Ovary (tissue), 7 donors: ENCODE measurements at regions not wholly inside any gene's neighbourhood (a gene's known extent, or its start where the extent isn't known, plus 50 kb on each side); places are given as distances from the start of the nearest gene placed in this dataset.

ENCODE experiments used
- DNase-seq, 5 donors: peaks; one replicate each; pipeline ENCODE4 v3.0.0-alpha.2; 2019 to 2020
- H3K27ac ChIP-seq, 2 donors: fragments of 200-600 bp; one replicate each; pipeline versions ENCODE4 v1.5.1 to v1.8.0; 2019 to 2022
- H3K27me3 ChIP-seq: fragments of 200-600 bp; one replicate; pipeline ENCODE4 v1.8.0; 2022
- H3K36me3 ChIP-seq: fragments of 200-600 bp; sonication (generic); one replicate; pipeline ENCODE4 v1.5.1; 2019
- H3K4me1 ChIP-seq: one replicate; pipeline ENCODE4 v1.8.1; 2013; ENCODE audit warnings: mild to moderate bottlenecking, moderate library complexity; ENCODE audit not compliant: insufficient read depth
- H3K4me3 ChIP-seq: fragments of 200-600 bp; sonication (generic); one replicate; pipeline ENCODE4 v1.5.1; 2017
- H3K9me3 ChIP-seq, 2 donors: fragments of 200-600 bp in 1 of 2; sonication (generic) in 1 of 2; one replicate each; pipeline versions ENCODE4 v1.5.1 to v1.8.1; 2013 to 2019; ENCODE audit warnings: mild to moderate bottlenecking in 1 of 2, moderate library complexity in 1 of 2
- EP300 ChIP-seq: sonication (generic); formaldehyde crosslinking; IDR thresholded peaks from one replicate; pipeline ENCODE4 v1.6.1; 2017; ENCODE audit warnings: antibody characterized with exemption
- POLR2A ChIP-seq: fragments of 450-650 bp; IDR thresholded peaks from one replicate; pipeline ENCODE4 v1.6.1; 2017; ENCODE audit warnings: antibody characterized with exemption, mild to moderate bottlenecking, moderate library complexity
- whole genome bisulfite sequencing, 3 donors: extraction: QIAGEN DNeasy Blood & Tissue Kit in 1 of 3; methylation state at CpG; one replicate each; pipeline versions ENCODE4 v1.1.5 to v1.1.7; 2013 to 2017; 5-methylcytosine and 5-hydroxymethylcytosine counted together
- intact Hi-C, 4 donors: fragments of 100-400 bp; cut with DNase I; formaldehyde crosslinking; loops; one replicate each; pipeline versions ENCODE4 v1.11.0 to v1.15.1; 2022 to 2023
- TF ChIP-seq, protein P1 (sequence below), 3 donors: fragments of 450-650 bp in 2 of 3; fragments of 200-600 bp in 1 of 3; IDR thresholded peaks; one replicate each; pipeline versions ENCODE4 v1.5.1 to v1.8.0; 2016 to 2022; ENCODE audit warnings: antibody characterized with exemption in 3 of 3, mild to moderate bottlenecking in 1 of 3
- donor health status: DM: no; HTN: no; CAD: no; lungs with moderate emphysema.
- donor health status: DM: no; HTN: no; CAD: no.
- donor health status: Bipolar disorder and iron deficiency.
- donor health status: DM: no; HTN: no; CAD: no.
- donor health status: DM: yes; HTN: yes; CAD: no.

DNA sequence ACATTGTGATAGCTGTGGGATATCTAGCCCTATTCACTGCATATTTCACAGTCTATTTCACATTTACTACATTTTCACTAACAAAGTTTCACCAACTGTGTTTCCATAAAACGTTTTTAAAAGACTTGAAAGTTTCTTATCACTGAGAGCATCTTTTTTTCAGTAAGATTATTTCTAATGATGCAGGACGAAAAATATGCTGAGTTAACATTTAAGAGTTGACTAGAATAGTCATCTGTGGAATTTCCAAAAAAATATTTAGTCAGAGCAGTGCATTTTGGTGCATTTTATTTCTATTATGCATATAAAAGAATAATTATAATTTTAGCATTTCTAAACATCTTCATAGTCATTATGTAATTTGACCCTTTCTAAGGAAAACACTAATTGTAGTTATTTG is 143.8 kb upstream of the CLEC14A start:
- Histone ChIP-seq H3K4me1 (no peaks in the 10 kb centered on the region), H3K36me3 (no peaks in the 10 kb centered on the region), H3K4me3 (no peak overlapping the region), H3K27ac (no peak overlapping the region), H3K27me3 (no peaks in the 10 kb centered on the region), H3K9me3 (no peaks in the 10 kb centered on the region)
- no peak for DNase-seq
- intact Hi-C loops: no loop called here
- TF ChIP-seq, protein P1, sequence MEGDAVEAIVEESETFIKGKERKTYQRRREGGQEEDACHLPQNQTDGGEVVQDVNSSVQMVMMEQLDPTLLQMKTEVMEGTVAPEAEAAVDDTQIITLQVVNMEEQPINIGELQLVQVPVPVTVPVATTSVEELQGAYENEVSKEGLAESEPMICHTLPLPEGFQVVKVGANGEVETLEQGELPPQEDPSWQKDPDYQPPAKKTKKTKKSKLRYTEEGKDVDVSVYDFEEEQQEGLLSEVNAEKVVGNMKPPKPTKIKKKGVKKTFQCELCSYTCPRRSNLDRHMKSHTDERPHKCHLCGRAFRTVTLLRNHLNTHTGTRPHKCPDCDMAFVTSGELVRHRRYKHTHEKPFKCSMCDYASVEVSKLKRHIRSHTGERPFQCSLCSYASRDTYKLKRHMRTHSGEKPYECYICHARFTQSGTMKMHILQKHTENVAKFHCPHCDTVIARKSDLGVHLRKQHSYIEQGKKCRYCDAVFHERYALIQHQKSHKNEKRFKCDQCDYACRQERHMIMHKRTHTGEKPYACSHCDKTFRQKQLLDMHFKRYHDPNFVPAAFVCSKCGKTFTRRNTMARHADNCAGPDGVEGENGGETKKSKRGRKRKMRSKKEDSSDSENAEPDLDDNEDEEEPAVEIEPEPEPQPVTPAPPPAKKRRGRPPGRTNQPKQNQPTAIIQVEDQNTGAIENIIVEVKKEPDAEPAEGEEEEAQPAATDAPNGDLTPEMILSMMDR (IDR thresholded peaks at IDR 0.05): no peak
- TF ChIP-seq POLR2A (no peak), EP300 (no peak)
- WGBS, 3 donors: 45 to 47% (median 46%) methylated on average over 2 of the region's 2 CpGs

DNA sequence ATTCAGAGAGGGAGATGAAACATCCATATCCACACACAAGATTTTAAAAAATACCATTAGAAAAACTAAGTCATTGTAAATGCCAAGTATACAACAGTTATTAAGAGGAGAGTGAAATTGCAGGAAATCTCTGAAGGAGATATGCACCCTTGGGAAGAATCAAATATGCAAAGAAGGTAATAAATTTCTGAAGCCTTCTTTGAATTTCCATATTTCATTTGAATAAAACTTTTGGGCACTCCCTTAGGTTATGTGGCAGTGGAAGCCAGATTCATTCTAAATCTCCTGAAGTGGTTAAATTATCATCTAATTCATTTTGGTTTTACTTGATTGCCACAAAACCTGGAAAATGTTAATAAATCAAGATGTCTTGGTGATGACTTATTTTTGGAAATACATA is 138.9 kb upstream of the CLEC14A start:
- H3K9me3 ChIP-seq: no peaks in the 10 kb centered on the region
- no peaks in the 10 kb centered on the region for H3K27me3 ChIP-seq
- TF ChIP-seq EP300 (no peak), POLR2A (no peak)
- TF ChIP-seq, protein P1 (IDR thresholded peaks at IDR 0.05): no peak
- H3K27ac ChIP-seq: no peak overlapping the region
- no peak for DNase-seq
- H3K4me3 ChIP-seq: no peak overlapping the region
- no peaks in the 10 kb centered on the region for H3K36me3 ChIP-seq
- intact Hi-C loops: no loop called here
- H3K4me1 ChIP-seq: no peaks in the 10 kb centered on the region

DNA sequence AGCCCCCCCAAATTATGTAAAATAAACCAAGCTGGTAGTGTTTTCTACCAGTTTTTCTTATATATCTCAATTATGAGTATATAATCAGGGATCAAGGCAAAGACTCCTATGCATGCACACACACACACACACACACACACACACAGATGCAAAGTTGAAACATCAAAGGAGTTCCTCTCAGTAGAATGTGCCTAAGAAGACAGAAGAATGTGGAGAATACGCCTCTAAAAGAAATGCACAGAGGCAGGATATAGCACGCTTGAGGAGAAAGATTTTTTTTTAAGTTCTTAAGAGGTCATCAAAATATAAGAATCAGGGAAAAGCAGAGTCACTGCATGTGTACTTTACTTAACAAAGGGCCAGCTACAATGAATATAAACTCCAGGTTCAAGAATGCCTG is 138.2 kb upstream of the CLEC14A start:
- Histone ChIP-seq H3K4me3 (no peak overlapping the region), H3K27me3 (no peaks in the 10 kb centered on the region), H3K9me3 (no peaks in the 10 kb centered on the region), H3K36me3 (no peaks in the 10 kb centered on the region), H3K27ac (no peak overlapping the region), H3K4me1 (no peaks in the 10 kb centered on the region)
- no peak for DNase-seq
- intact Hi-C loops: no loop called here
- no peak for TF ChIP-seq POLR2A
- TF ChIP-seq, protein P1 (IDR thresholded peaks at IDR 0.05): no peak
- TF ChIP-seq EP300: no peak
- WGBS, 3 donors: 83 to 92% (median 90%) methylated on average over 2 of the region's 2 CpGs

DNA sequence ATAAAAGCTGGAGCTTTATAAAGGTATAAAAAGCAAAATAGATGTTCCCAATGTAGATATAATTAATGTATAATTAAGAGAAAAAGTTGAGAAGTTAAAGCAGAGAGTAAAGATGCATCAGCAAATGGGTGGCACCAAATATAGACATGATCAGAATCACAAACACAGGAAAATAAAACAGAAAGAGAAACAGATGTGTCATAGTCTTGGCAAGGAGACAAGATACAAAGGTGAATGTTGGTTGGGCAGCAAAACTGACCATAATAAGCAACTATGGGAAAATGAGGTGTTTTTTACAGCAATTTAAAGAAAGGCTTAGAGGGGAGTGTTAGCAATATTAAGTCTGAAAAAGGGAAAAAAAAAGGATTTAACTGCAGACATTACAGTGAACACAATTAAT is 135.4 kb upstream of the CLEC14A start:
- no peaks in the 10 kb centered on the region for H3K27me3 ChIP-seq
- no peak overlapping the region for H3K4me3 ChIP-seq
- TF ChIP-seq, protein P1 (IDR thresholded peaks at IDR 0.05): no peak
- TF ChIP-seq EP300 (no peak), POLR2A (no peak)
- intact Hi-C loops: no loop called here
- DNase-seq: no peak
- H3K9me3 ChIP-seq: no peaks in the 10 kb centered on the region
- no peaks in the 10 kb centered on the region for H3K4me1 ChIP-seq
- no peaks in the 10 kb centered on the region for H3K36me3 ChIP-seq
- H3K27ac ChIP-seq: no peak overlapping the region

DNA sequence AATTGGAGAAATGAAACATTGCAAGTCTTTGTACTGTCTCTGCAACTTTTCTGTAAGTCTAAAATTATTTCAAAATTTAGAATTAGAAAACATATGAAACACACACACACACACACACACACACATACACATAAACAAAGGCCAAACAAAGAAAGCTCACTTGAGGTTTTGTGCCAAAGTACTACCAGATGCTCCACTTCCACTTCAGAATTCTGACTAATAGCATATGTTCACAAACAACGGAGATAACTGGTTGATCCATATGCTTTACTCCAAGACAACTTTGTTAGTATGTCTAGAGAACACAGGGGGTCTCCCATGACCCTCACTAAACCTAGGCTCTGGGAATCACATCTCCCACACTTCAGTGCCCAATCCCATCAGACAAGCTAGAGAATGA is 133.8 kb upstream of the CLEC14A start:
- no peak for TF ChIP-seq EP300
- TF ChIP-seq, protein P1 (IDR thresholded peaks at IDR 0.05): no peak
- TF ChIP-seq POLR2A: no peak
- Histone ChIP-seq H3K4me3 (no peak overlapping the region), H3K4me1 (no peaks in the 10 kb centered on the region), H3K36me3 (no peaks in the 10 kb centered on the region), H3K27ac (no peak overlapping the region), H3K27me3 (no peaks in the 10 kb centered on the region), H3K9me3 (no peaks in the 10 kb centered on the region)
- 10 to 27% (median 21%) methylated on average over 1 of the region's 1 CpG for WGBS, 3 donors
- DNase-seq: no peak
- intact Hi-C loops: no loop called here
